Urinary bladder (tissue), 3 donors: ENCODE measurements at regions not wholly inside any gene's neighbourhood (a gene's known extent, or its start where the extent isn't known, plus 50 kb on each side); places are given as distances from the start of the nearest gene placed in this dataset.

Source experiments
- DNase-seq: peaks from one replicate; pipeline ENCODE4 v3.0.0-alpha.2; 2015; ENCODE audit errors: extremely low spot score
- H3K27ac ChIP-seq: one replicate; pipeline ENCODE4 v1.5.1; 2013; ENCODE audit warnings: low read depth, mild to moderate bottlenecking, moderate library complexity
- H3K36me3 ChIP-seq: one replicate; pipeline ENCODE4 v1.6.1; 2013; ENCODE audit warnings: mild to moderate bottlenecking, moderate library complexity; ENCODE audit not compliant: insufficient read depth
- H3K4me1 ChIP-seq: one replicate; pipeline ENCODE4 v1.6.1; 2013; ENCODE audit warnings: mild to moderate bottlenecking, moderate library complexity; ENCODE audit not compliant: insufficient read depth
- H3K4me3 ChIP-seq: one replicate; pipeline ENCODE4 v1.5.1; 2013; ENCODE audit warnings: low read depth, low read length
- WGBS: extraction: QIAGEN DNeasy Blood & Tissue Kit; methylation state at CpG from one replicate; pipeline ENCODE4 v1.1.7; 2013; 5-methylcytosine and 5-hydroxymethylcytosine counted together
- donor health status: healthy with polysubstance abuse.
- donor health status: healthy.

- DNase-seq = no peak
- Histone ChIP-seq H3K27ac (no peak overlapping the region), H3K4me3 (no peak overlapping the region), H3K36me3 (no peaks in the 10 kb centered on the region), H3K4me1 (no peaks in the 10 kb centered on the region)
- WGBS = 88% methylated on average over 3 of the region's 3 CpGs
These were observed 52.2 kb downstream of the FAT3 start for GRCh38 chr11:92276773-92277172.

DNA sequence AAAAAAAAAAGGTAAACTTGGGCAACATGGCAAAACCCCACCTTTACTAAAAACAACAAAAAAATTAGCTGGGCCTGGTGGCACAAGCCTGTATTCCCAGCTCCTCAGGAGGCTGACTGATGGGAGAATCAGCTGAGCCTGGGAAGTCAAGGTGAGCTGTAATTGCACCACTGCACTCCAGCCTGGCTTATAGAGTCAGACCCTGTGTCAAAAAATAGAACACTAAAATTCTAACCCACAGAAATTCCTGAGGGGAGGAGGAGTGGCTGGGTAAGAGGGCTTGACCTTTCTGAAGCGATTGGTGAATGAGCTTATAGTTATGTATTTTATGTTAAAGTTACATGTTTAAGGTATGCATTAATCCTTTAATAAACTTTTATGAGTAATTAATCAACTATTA lies 53.3 kb downstream of the FAT3 start:
- Histone ChIP-seq H3K4me3 (no peak overlapping the region), H3K36me3 (no peaks in the 10 kb centered on the region), H3K4me1 (no peaks in the 10 kb centered on the region), H3K27ac (no peak overlapping the region)
- no peak for DNase-seq
- 87% methylated on average over 1 of the region's 1 CpG for WGBS

GRCh38 chr11:92278791-92279433 lies 54.3 kb downstream of the FAT3 start:
- no peak for DNase-seq
- Histone ChIP-seq H3K36me3 (no peaks in the 10 kb centered on the region), H3K4me3 (no peak overlapping the region), H3K4me1 (no peaks in the 10 kb centered on the region), H3K27ac (no peak overlapping the region)
- 93% methylated on average over 1 of the region's 1 CpG for WGBS

DNA sequence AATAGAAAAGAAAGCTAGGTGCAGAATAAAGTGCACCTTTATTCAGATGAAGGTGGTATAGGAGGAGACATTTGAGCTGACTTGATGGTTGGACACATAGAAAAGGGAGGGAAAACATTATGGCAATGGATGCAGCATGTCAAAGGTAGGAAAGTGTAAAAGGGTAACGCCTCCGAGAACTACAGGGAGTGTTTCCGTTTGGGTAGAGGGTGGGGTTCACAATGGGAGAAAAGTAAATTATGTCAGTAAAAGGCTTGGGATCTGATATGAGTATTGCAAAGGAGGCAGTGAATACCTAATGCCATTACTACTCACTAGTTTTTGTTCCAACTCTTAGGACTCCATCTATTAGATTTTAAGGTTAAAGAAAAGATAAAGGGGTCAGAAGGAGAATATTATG lies 59.5 kb downstream of the FAT3 start:
- Histone ChIP-seq H3K4me1 (no peaks in the 10 kb centered on the region), H3K36me3 (no peaks in the 10 kb centered on the region), H3K4me3 (no peak overlapping the region), H3K27ac (no peak overlapping the region)
- DNase-seq = no peak
- 84% methylated on average over 3 of the region's 3 CpGs for WGBS

DNA sequence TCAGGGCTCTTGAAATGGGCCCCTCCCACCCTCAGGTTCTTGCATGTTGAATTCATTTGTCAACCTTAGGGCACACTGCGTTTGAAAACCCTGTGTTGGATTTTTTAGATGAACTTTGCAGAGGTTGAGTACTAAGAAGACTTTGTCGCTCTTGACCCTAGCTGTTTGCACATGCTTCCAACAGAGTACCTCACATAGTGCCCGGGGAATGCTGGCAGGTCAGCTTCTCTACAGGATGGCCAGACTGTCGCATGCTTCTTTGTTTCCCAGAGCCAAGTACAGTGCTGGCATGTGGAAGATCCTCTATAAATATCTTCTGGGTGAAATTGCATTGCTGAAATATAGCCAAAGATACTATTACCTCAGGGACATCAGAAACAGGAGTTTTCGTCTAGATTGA lies 59.9 kb downstream of the FAT3 start:
- no peak for DNase-seq
- Histone ChIP-seq H3K36me3 (no peaks in the 10 kb centered on the region), H3K4me1 (no peaks in the 10 kb centered on the region), H3K4me3 (no peak overlapping the region), H3K27ac (no peak overlapping the region)
- WGBS = 70% methylated on average over 5 of the region's 5 CpGs

- H3K27ac ChIP-seq = no peak overlapping the region
- 90% methylated on average over 5 of the region's 5 CpGs for WGBS
- no peaks in the 10 kb centered on the region for H3K36me3 ChIP-seq
- no peaks in the 10 kb centered on the region for H3K4me1 ChIP-seq
- no peak for DNase-seq
- no peak overlapping the region for H3K4me3 ChIP-seq
These were observed 61.2 kb downstream of the FAT3 start for GRCh38 chr11:92285776-92286175.

GRCh38 chr11:92286709-92287108 lies 62.1 kb downstream of the FAT3 start:
- no peaks in the 10 kb centered on the region for H3K4me1 ChIP-seq
- WGBS = 95% methylated on average over 2 of the region's 2 CpGs
- no peak overlapping the region for H3K4me3 ChIP-seq
- DNase-seq = no peak
- H3K36me3 ChIP-seq = no peaks in the 10 kb centered on the region
- H3K27ac ChIP-seq = no peak overlapping the region

DNA sequence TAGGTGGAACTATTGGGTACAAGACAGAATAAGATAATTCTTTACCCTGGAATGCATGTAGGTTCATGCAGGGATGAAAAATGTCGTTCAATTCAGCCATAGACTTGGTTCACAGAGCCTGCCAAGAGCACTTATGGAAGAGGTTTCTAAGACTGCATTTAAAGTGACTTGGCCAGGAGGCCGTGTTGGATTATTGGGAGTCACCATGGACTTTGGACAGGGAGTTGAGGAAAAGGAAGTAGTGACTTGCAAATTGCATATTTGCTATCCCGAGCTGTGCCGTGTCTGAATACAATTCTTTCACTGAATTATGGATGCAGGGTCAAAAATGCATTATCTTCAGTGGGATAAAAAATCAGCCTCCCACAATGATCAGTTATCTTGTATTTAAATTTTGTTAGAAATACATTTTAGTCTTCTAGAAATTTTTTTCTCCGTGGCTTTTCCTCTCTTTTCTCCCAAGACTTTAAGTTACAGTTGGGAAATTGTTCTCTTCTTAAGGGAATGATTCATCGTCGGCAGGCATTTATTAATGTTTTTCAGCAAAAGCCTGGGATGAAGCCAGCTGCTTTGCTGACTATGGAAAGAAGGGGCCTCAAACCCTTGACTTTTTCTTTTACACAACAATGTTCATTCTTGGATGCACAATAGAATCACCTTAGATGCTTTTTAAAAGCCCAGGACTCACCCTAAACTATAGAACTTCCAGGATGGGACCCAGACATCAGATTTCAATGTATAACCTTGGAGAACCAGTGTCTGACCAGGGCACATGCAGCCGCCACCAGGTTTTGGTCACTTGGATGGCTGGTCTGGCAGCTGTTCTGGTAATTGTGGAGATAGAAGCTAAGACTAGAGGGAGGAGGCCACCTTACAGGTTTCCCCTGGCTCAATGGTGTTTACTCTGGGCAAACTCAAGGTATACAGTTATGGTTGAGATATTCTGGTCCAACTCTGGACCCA lies 70.8 kb downstream of the FAT3 start:
- 74% methylated on average over 8 of the region's 8 CpGs for WGBS

DNA sequence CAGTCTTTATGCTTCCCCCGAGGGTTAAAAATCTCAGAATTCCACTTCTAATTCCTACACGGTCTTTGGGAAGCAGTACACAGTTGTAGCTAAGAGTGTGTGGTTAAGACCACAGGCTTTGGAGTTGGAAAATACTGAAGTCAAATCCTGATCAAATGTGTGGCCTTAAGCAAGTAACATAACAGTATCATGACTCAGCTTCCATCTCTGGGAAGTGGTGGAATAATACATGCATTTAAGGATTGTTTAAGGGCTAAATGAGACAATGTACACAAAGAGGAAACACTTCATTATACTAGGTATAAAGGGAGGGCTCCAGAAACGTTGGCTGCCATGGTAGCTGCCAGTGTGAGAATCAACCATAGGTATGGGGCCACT lies 71.5 kb downstream of the FAT3 start:
- no peak overlapping the region for H3K27ac ChIP-seq
- DNase-seq = no peak
- no peaks in the 10 kb centered on the region for H3K4me1 ChIP-seq
- 82% methylated on average over 3 of the region's 3 CpGs for WGBS
- no peaks in the 10 kb centered on the region for H3K36me3 ChIP-seq
- no peak overlapping the region for H3K4me3 ChIP-seq

More for the DNA sequence above, 70.8 kb downstream of the FAT3 start:
- Histone ChIP-seq H3K36me3 (no peaks in the 10 kb centered on the region), H3K4me3 (no peak overlapping the region), H3K27ac (no peak overlapping the region), H3K4me1 (no peaks in the 10 kb centered on the region)
- DNase-seq = no peak

DNA sequence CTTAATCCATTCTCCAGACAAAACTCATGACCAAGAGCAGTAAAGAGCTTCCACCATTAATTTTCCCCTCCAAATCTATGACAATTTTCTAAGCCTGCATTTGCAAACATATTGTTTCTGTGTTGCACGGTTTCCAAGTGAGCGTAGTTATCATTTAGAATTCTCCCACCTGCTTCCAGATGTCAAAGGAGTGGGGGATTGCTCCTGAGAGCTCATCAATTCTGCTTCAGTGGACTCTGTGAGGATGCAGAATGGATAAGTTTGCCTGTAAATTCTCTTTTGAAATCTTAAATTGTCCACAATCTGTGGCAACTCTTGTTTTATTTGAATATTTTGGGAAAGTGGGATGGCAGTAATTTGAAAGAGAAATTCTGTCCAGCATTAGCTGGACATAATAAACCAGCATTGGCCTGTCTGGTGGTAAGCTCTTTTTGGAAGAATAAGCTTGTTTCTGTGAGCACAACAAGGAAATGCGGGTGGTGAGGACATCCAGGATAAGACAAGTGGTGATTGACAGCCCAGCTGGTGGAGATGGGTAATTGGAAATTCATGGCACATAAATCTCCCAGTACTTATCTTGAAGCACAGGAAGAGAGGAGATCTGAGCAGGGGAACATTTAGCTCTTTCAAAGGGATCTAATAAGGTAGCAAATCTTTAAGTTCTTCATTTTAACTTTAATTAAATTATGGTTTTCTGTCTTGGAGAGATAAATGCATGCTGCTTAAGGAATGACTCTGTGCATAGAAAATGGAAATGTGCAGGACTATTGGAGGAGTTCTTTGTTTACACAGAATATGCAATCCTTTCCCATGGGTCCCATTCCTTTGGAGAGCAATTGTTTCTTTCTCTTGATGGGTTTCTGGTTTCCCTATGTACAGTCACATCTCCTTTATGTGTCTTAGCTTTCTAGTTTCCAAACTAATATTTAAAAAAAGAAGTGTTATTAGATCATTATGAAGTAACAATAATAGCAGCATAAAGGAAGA lies 73.2 kb downstream of the FAT3 start:
- 79% methylated on average over 3 of the region's 3 CpGs for WGBS
- H3K4me1 ChIP-seq = no peaks in the 10 kb centered on the region
- H3K27ac ChIP-seq = no peak overlapping the region
- no peak overlapping the region for H3K4me3 ChIP-seq
- H3K36me3 ChIP-seq = no peaks in the 10 kb centered on the region
- DNase-seq = no peak

GRCh38 chr11:92300876-92301275 lies 76.3 kb downstream of the FAT3 start:
- no peak for DNase-seq
- no peaks in the 10 kb centered on the region for H3K4me1 ChIP-seq
- H3K4me3 ChIP-seq = no peak overlapping the region
- H3K27ac ChIP-seq = no peak overlapping the region
- no peaks in the 10 kb centered on the region for H3K36me3 ChIP-seq
- 93% methylated on average over 2 of the region's 2 CpGs for WGBS

DNA sequence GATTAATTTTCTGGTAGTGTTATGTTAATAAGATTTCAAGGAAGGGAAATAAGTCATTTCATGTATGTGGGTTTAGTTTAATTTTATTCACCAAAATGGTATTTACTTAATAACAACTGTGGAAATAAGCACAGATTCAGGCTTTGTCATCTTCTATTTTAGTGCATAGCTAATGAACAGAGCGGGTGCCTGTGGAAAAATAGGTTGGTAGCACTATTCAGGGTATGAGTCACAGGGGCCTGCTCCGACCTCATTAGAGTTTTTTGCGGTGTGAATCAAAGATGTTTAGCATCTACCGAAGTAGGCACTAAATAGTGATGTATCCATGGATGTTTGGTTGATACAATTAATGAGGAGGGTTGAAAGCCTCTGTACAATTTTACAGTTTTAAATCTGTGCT lies 78.2 kb downstream of the FAT3 start:
- 95% methylated on average over 4 of the region's 4 CpGs for WGBS
- Histone ChIP-seq H3K27ac (no peak overlapping the region), H3K4me3 (no peak overlapping the region), H3K36me3 (no peaks in the 10 kb centered on the region), H3K4me1 (no peaks in the 10 kb centered on the region)
- no peak for DNase-seq

DNA sequence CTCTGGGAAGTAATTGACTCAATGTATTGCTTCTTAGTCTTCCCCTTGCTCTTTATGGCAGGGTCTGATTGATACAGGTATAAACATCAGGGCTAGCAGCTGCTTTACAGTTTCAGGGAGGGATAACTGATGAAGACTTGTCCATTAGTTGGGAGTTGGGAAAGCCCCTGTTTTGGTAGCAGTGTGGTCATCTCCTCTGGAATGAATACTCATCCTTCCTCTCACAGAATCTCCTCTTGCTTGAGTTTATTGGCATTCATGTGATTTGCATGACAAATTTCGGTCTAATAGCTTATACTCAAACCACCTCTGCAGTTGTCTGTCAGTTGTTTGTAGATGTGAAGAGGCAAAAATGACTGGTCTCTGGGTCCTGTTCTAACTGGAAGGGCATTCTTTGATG lies 79.7 kb downstream of the FAT3 start:
- no peak overlapping the region for H3K4me3 ChIP-seq
- H3K36me3 ChIP-seq = no peaks in the 10 kb centered on the region
- no peaks in the 10 kb centered on the region for H3K4me1 ChIP-seq
- DNase-seq = no peak
- 84% methylated on average over 1 of the region's 1 CpG for WGBS
- H3K27ac ChIP-seq = no peak overlapping the region
